ENCODE measurements at regions not wholly inside any gene's neighbourhood (a gene's known extent, or its start where the extent isn't known, plus 50 kb on each side); places are given as distances from the start of the nearest gene placed in this dataset.
A peak's percentile ranks its signal among the peaks of the same experiment; 100 is the strongest.

DNA sequence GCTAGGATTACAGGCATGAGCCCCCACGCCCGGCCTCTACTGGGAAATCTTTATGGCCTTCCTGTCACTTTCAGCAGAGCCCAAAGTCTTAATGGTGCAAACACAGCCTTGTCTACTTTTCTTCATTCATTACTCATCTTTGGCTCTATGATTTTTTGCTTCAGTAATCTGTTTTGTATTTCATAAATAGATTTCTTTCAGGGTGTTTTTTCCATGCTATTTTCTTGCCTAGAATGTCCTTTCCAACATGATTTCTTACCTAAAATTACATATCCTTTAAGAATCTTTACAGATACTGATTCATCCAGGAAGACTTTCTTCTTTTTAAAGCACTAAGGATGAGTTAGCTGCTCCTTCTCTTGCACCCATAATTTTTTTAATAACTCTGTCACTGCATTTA, 213.0 kb downstream of the TAF11L14 start:
- intact Hi-C loops (cut with DNase I; ENCODE audit: low total_unique reads), result no loop called here

DNA sequence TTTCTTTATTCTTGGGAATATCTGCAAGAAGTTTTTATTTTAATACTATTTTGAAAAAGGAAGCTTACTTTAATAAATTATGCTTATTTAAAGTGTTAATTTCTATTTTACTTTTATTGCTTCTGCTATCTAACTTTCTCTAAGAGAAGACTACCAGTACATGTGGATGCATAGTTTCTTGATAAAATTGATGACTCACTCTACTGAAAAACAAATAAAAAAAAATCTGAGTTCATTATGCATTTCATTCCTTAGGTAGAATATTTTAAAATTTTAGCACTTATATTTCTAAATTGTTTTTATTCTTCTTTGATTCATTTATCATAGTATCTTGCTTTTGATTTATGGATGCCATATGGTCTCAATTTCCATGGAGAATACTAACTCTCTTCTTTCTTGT, 217.9 kb downstream of the TAF11L14 start:
- Histone ChIP-seq H3K36me3 (no peaks in the 10 kb centered on the region), H3K27ac (no peak overlapping the region), H3K27me3 (no peaks in the 10 kb centered on the region), H3K9me3 (no peaks in the 10 kb centered on the region), H3K4me1 (no peaks in the 10 kb centered on the region), H3K4me3 (no peak overlapping the region)
- DNase-seq, result no peak
- intact Hi-C loops (cut with DNase I; ENCODE audit: low total_unique reads), result no loop called here
- TF ChIP-seq EP300 (IDR thresholded peaks at IDR 0.05) (no peak), POLR2AphosphoS5 (IDR thresholded peaks at IDR 0.05) (no peak), POLR2A (IDR thresholded peaks at IDR 0.05) (no peak)
- TF ChIP-seq, protein P1, sequence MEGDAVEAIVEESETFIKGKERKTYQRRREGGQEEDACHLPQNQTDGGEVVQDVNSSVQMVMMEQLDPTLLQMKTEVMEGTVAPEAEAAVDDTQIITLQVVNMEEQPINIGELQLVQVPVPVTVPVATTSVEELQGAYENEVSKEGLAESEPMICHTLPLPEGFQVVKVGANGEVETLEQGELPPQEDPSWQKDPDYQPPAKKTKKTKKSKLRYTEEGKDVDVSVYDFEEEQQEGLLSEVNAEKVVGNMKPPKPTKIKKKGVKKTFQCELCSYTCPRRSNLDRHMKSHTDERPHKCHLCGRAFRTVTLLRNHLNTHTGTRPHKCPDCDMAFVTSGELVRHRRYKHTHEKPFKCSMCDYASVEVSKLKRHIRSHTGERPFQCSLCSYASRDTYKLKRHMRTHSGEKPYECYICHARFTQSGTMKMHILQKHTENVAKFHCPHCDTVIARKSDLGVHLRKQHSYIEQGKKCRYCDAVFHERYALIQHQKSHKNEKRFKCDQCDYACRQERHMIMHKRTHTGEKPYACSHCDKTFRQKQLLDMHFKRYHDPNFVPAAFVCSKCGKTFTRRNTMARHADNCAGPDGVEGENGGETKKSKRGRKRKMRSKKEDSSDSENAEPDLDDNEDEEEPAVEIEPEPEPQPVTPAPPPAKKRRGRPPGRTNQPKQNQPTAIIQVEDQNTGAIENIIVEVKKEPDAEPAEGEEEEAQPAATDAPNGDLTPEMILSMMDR (IDR thresholded peaks at IDR 0.05), result no peak

More for the DNA sequence above, 213.0 kb downstream of the TAF11L14 start:
- H3K27ac ChIP-seq, result no peak overlapping the region
- no peak overlapping the region for H3K4me3 ChIP-seq
- no peak for DNase-seq
- H3K9me3 ChIP-seq, result peaks cover 0 to 8% (median 0%) of the 10 kb centered on the region in 4 donors
- no peak for TF ChIP-seq EP300 (IDR thresholded peaks at IDR 0.05)
- no peak for TF ChIP-seq POLR2AphosphoS5 (IDR thresholded peaks at IDR 0.05)
- TF ChIP-seq POLR2A (IDR thresholded peaks at IDR 0.05), result no peak
- TF ChIP-seq, protein P1 (IDR thresholded peaks at IDR 0.05), result no peak
- WGBS, 5 donors, result 67 to 90% (median 83%) methylated on average over 2 of the region's 2 CpGs
- H3K27me3 ChIP-seq, result no peaks in the 10 kb centered on the region
- H3K4me1 ChIP-seq, result no peaks in the 10 kb centered on the region
- H3K36me3 ChIP-seq, result no peaks in the 10 kb centered on the region

DNA sequence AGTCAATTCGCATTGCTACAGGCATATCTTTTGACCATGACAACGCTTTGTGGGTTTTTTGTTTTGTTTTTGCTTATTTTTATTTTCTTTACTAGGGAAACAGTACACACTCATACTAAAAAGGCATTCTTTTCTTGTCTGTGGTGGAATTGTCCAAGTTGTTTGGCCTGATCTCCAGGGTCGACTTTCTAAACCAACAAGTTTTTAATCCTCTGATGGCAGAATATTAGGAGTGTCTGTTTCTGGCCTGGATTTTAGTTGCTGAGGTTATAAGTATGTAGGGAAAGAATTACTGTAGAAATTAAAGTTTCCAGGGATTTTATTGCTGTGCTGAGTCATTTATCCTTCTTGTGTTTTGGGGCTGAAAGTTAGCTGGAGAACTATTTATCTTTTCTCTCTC, 218.5 kb downstream of the TAF11L14 start:
- Histone ChIP-seq H3K4me1 (no peaks in the 10 kb centered on the region), H3K27me3 (no peaks in the 10 kb centered on the region), H3K9me3 (no peaks in the 10 kb centered on the region), H3K4me3 (no peak overlapping the region), H3K36me3 (no peaks in the 10 kb centered on the region), H3K27ac (no peak overlapping the region)
- peak in 1 of 2 donors; percentile 6 for DNase-seq
- 71 to 79% (median 75%) methylated on average over 3 of the region's 3 CpGs for WGBS, 5 donors
- no peak for TF ChIP-seq POLR2AphosphoS5 (IDR thresholded peaks at IDR 0.05)
- TF ChIP-seq EP300 (IDR thresholded peaks at IDR 0.05), result no peak
- TF ChIP-seq POLR2A (IDR thresholded peaks at IDR 0.05), result no peak
- TF ChIP-seq, protein P1 (IDR thresholded peaks at IDR 0.05), result no peak
- intact Hi-C loops (cut with DNase I; ENCODE audit: low total_unique reads), result no loop called here

DNA sequence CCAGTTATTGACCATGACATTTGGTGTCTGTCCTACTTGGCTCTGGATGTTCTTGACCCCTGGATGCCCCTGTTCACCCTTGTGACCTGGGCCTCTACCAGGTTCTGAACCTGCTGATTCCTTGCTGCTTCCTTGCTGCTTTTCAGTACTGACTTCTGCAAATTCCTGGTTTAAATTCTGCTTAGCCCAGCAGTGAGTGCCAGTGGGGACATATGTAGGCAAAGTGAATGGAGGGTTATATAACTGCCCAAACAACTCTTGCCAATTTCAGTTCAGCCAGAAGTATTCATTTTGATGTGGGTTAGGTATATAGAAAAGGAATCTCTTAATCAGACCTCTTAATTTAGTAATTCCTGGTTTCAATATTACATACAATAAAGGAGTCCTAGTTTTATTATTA, 220.6 kb downstream of the TAF11L14 start:
- H3K9me3 ChIP-seq, result peaks cover 0 to 4% (median 0%) of the 10 kb centered on the region in 4 donors
- no peaks in the 10 kb centered on the region for H3K27me3 ChIP-seq
- no peak overlapping the region for H3K4me3 ChIP-seq
- intact Hi-C loops (cut with DNase I; ENCODE audit: low total_unique reads), result no loop called here
- DNase-seq, result no peak
- no peak overlapping the region for H3K27ac ChIP-seq
- H3K4me1 ChIP-seq, result no peaks in the 10 kb centered on the region
- TF ChIP-seq EP300 (IDR thresholded peaks at IDR 0.05) (no peak), POLR2AphosphoS5 (IDR thresholded peaks at IDR 0.05) (no peak)
- TF ChIP-seq, protein P1 (IDR thresholded peaks at IDR 0.05), result no peak
- no peaks in the 10 kb centered on the region for H3K36me3 ChIP-seq
